PC-9 (cell line): ENCODE measurements at regions not wholly inside any gene's neighbourhood (a gene's known extent, or its start where the extent isn't known, plus 50 kb on each side); places are given as distances from the start of the nearest gene placed in this dataset.

Source experiments
- BruUV-seq: library from RNA; stranded (reverse); fragments of 400-500 nt; replicated peaks from 2 replicates; lab custom pipeline; 2021; lab: Mats Ljungman, UMichigan
- CTCF ChIA-PET: fragments of 300-600 bp; sonication (Branson Sonifier 250); formaldehyde crosslinking; loops from one replicate; lab custom pipeline; 2022; ENCODE audit warnings: antibody characterized with exemption; lab: Charles Lee
- POLR2A ChIA-PET: fragments of 300-600 bp; sonication (Branson Sonifier 250); formaldehyde crosslinking; loops from one replicate; lab custom pipeline; 2022; ENCODE audit warnings: antibody characterized with exemption; ENCODE audit not compliant: unreplicated experiment; lab: Charles Lee
- DNase-seq, 2 experiments: peaks; one replicate each; pipeline versions ENCODE4 v3.0.0 to v3.0.0-alpha.2; 2015 to 2022; ENCODE audit warnings: mixed read lengths in 1 of 2
- H2AFZ ChIP-seq: fragments of 200-600 bp; sonication (generic); 2 replicates; pipeline ENCODE4 v1.8.1; 2017; ENCODE audit warnings: antibody characterized with exemption
- H3F3A ChIP-seq: fragments of 200-600 bp; sonication (generic); 2 replicates; pipeline ENCODE4 v1.8.1; 2017; ENCODE audit warnings: antibody characterized with exemption, mild to moderate bottlenecking, low read depth; ENCODE audit not compliant: insufficient read depth
- H3K27ac ChIP-seq: fragments of 200-600 bp; sonication (generic); 2 replicates; pipeline ENCODE4 v1.6.1; 2016; ENCODE audit warnings: mixed run types
- H3K27me3 ChIP-seq: fragments of 200-600 bp; sonication (generic); 2 replicates; pipeline ENCODE4 v1.6.1; 2016; ENCODE audit warnings: low read depth, mixed run types; ENCODE audit not compliant: insufficient read depth
- H3K36me3 ChIP-seq: fragments of 200-600 bp; sonication (generic); 2 replicates; pipeline ENCODE4 v1.6.1; 2016; ENCODE audit warnings: low read depth, mixed run types
- H3K4me1 ChIP-seq: fragments of 200-600 bp; sonication (generic); replicated peaks from 2 replicates; pipeline ENCODE4 v1.6.1; 2016; ENCODE audit warnings: mixed run types; ENCODE audit not compliant: insufficient read depth
- H3K4me2 ChIP-seq: fragments of 200-600 bp; sonication (generic); 2 replicates; pipeline ENCODE4 v1.6.1; 2017; ENCODE audit warnings: mixed run types
- H3K4me3 ChIP-seq: fragments of 200-600 bp; sonication (generic); 2 replicates; pipeline ENCODE4 v1.6.1; 2016; ENCODE audit warnings: mixed run types
- H3K79me2 ChIP-seq: fragments of 200-600 bp; sonication (generic); 2 replicates; pipeline ENCODE4 v1.6.1; 2017; ENCODE audit warnings: low read depth, mixed run types
- H3K9me2 ChIP-seq: fragments of 200-600 bp; sonication (generic); 2 replicates; pipeline ENCODE4 v1.8.1; 2017; ENCODE audit warnings: mild to moderate bottlenecking; ENCODE audit not compliant: insufficient read depth
- H3K9me3 ChIP-seq: fragments of 200-600 bp; sonication (generic); 2 replicates; pipeline ENCODE4 v1.8.1; 2016; ENCODE audit warnings: low read depth; ENCODE audit not compliant: insufficient read depth
- H4K20me1 ChIP-seq: fragments of 200-600 bp; sonication (generic); 2 replicates; pipeline ENCODE4 v1.8.1; 2017; ENCODE audit not compliant: insufficient read depth
- CTCF ChIP-seq: fragments of 200-600 bp; sonication (generic); conservative IDR thresholded peaks from 2 replicates; pipeline ENCODE4 v1.6.1; 2017; ENCODE audit warnings: mixed run types, antibody characterized with exemption, mild to moderate bottlenecking, moderate library complexity
- EZH2 ChIP-seq: fragments of 200-600 bp; sonication (generic); IDR thresholded peaks from 2 replicates; pipeline ENCODE4 v1.8.0; 2017; ENCODE audit warnings: antibody characterized with exemption, low read depth
- intact Hi-C: fragments of 100-400 bp; cut with micrococcal nuclease; formaldehyde crosslinking; loops from one replicate; pipeline ENCODE4 v1.10.0; 2022; ENCODE audit not compliant: unreplicated experiment

- Histone ChIP-seq H4K20me1 (no peaks in the 10 kb centered on the region), H3K27ac (no peak overlapping the region), H3K27me3 (no peaks in the 10 kb centered on the region), H3K79me2 (no peaks in the 10 kb centered on the region), H3K36me3 (no peaks in the 10 kb centered on the region), H3K4me1 (no peaks in the 10 kb centered on the region), H3K4me2 (no peak overlapping the region), H3K4me3 (no peak overlapping the region), H3F3A (no peaks in the 10 kb centered on the region), H3K9me2 (no peaks in the 10 kb centered on the region), H2AFZ (no peak overlapping the region), H3K9me3 (no peaks in the 10 kb centered on the region)
- intact Hi-C loops, result no loop called here
- no peak for DNase-seq
- BruUV-seq, result no TSS peak
- CTCF ChIA-PET, result no interaction called here
- POLR2A ChIA-PET, result no interaction called here
- TF ChIP-seq CTCF (no peak), EZH2 (no peak)
These were observed 439.8 kb downstream of the BMP2 start for GRCh38 chr20:7207186-7207798.

GRCh38 chr20:7210910-7211309, 443.4 kb downstream of the BMP2 start:
- POLR2A ChIA-PET, result no interaction called here
- H3K36me3 ChIP-seq, result no peaks in the 10 kb centered on the region
- no peak overlapping the region for H2AFZ ChIP-seq
- H3K4me3 ChIP-seq, result no peak overlapping the region
- no peaks in the 10 kb centered on the region for H3K4me1 ChIP-seq
- intact Hi-C loops, result no loop called here
- H3K79me2 ChIP-seq, result no peaks in the 10 kb centered on the region
- BruUV-seq, result no TSS peak
- H3K27ac ChIP-seq, result no peak overlapping the region
- no peaks in the 10 kb centered on the region for H3K27me3 ChIP-seq
- H4K20me1 ChIP-seq, result no peaks in the 10 kb centered on the region
- no peak for DNase-seq
- CTCF ChIA-PET, result no interaction called here
- no peaks in the 10 kb centered on the region for H3K9me2 ChIP-seq
- H3K4me2 ChIP-seq, result no peak overlapping the region
- H3K9me3 ChIP-seq, result no peaks in the 10 kb centered on the region
- TF ChIP-seq CTCF (no peak), EZH2 (no peak)
- no peaks in the 10 kb centered on the region for H3F3A ChIP-seq

GRCh38 chr20:7214081-7214740, 446.7 kb downstream of the BMP2 start:
- POLR2A ChIA-PET, result no interaction called here
- no peaks in the 10 kb centered on the region for H3K9me2 ChIP-seq
- CTCF ChIA-PET, result no interaction called here
- H3K9me3 ChIP-seq, result no peaks in the 10 kb centered on the region
- H3K4me1 ChIP-seq, result no peaks in the 10 kb centered on the region
- H3F3A ChIP-seq, result no peaks in the 10 kb centered on the region
- no peak for DNase-seq
- no peak overlapping the region for H2AFZ ChIP-seq
- BruUV-seq, result no TSS peak
- H3K79me2 ChIP-seq, result no peaks in the 10 kb centered on the region
- no peaks in the 10 kb centered on the region for H3K36me3 ChIP-seq
- intact Hi-C loops, result no loop called here
- no peaks in the 10 kb centered on the region for H4K20me1 ChIP-seq
- no peak for TF ChIP-seq CTCF
- no peak for TF ChIP-seq EZH2
- H3K27me3 ChIP-seq, result no peaks in the 10 kb centered on the region
- no peak overlapping the region for H3K4me3 ChIP-seq
- H3K4me2 ChIP-seq, result no peak overlapping the region
- H3K27ac ChIP-seq, result no peak overlapping the region
